NT2/D1 (cell line): ENCODE measurements at regions not wholly inside any gene's neighbourhood (a gene's known extent, or its start where the extent isn't known, plus 50 kb on each side); places are given as distances from the start of the nearest gene placed in this dataset.

Source experiments
- SUZ12 ChIP-seq: IDR thresholded peaks from 2 replicates; pipeline ENCODE4 v1.6.1; 2011; ENCODE audit not compliant: insufficient read length, insufficient read depth; ENCODE audit errors: extremely low read depth
- YY1 ChIP-seq: IDR thresholded peaks from 2 replicates; pipeline ENCODE4 v1.6.1; 2011; ENCODE audit not compliant: insufficient read length, insufficient read depth
- ZNF274 ChIP-seq: IDR thresholded peaks from 2 replicates; pipeline ENCODE4 v1.6.1; 2011; ENCODE audit warnings: mild to moderate bottlenecking, low read depth, low read length

- TF ChIP-seq ZNF274 (no peak), SUZ12 (no peak), YY1 (no peak)
Measured at GRCh38 chr6:23661549-23661948, 464.5 kb upstream of the NRSN1 start.
